HG02642 (cell line): ENCODE measurements at regions not wholly inside any gene's neighbourhood (a gene's known extent, or its start where the extent isn't known, plus 50 kb on each side); places are given as distances from the start of the nearest gene placed in this dataset.
A peak's percentile ranks its signal among the peaks of the same experiment; 100 is the strongest.
"Not testable (repeated sequence)": the region's sequence is repeated elsewhere in the genome, so short reads cannot be mapped to it uniquely, and the experiment has no call there.

ENCODE experiments used
- ATAC-seq: cut with Tn5 transposase; IDR thresholded peaks from one replicate; pipeline ENCODE4 v1.9.1; 2021; ENCODE audit warnings: mild to moderate bottlenecking; ENCODE audit not compliant: unreplicated experiment, poor library complexity

GRCh38 chr6:74597840-74598239, 608.0 kb downstream of the COL12A1 start:
- no peak for ATAC-seq

- ATAC-seq = no peak
These were observed 608.6 kb downstream of the COL12A1 start for GRCh38 chr6:74597266-74597665.

- no peak for ATAC-seq
These were observed 609.3 kb downstream of the COL12A1 start for GRCh38 chr6:74596588-74596987.

GRCh38 chr6:74594350-74594749, 611.5 kb downstream of the COL12A1 start:
- ATAC-seq = not testable (repeated sequence)

- no peak for ATAC-seq
These were observed 617.6 kb downstream of the COL12A1 start for GRCh38 chr6:74588094-74588832.

GRCh38 chr6:74587386-74587785, 618.5 kb downstream of the COL12A1 start:
- no peak for ATAC-seq

- no peak for ATAC-seq
These were observed 620.1 kb downstream of the COL12A1 start for GRCh38 chr6:74585753-74586152.

- ATAC-seq = no peak
These were observed 624.2 kb downstream of the COL12A1 start for GRCh38 chr6:74581681-74582080.

- ATAC-seq = no peak
These were observed 626.1 kb downstream of the COL12A1 start for GRCh38 chr6:74579794-74580193.

- no peak for ATAC-seq
These were observed 626.8 kb downstream of the COL12A1 start for GRCh38 chr6:74579047-74579446.

GRCh38 chr6:74578339-74578738, 627.5 kb downstream of the COL12A1 start:
- peak; percentile 41 for ATAC-seq

- ATAC-seq = peak; percentile 91
These were observed 628.2 kb downstream of the COL12A1 start for GRCh38 chr6:74577619-74578018.

- ATAC-seq = no peak
These were observed 631.1 kb downstream of the COL12A1 start for GRCh38 chr6:74574794-74575193.

GRCh38 chr6:74573613-74574012, 632.2 kb downstream of the COL12A1 start:
- no peak for ATAC-seq

GRCh38 chr6:74570044-74570443, 635.8 kb downstream of the COL12A1 start:
- ATAC-seq = no peak

GRCh38 chr6:74568861-74569260, 637.0 kb downstream of the COL12A1 start:
- ATAC-seq = no peak

GRCh38 chr6:74567923-74568290, 637.9 kb downstream of the COL12A1 start:
- ATAC-seq = not testable (repeated sequence)

GRCh38 chr6:74567281-74567922, 638.5 kb downstream of the COL12A1 start:
- ATAC-seq = no peak

GRCh38 chr6:74557236-74557635, 648.6 kb downstream of the COL12A1 start:
- no peak for ATAC-seq

GRCh38 chr6:74554041-74554440, 651.8 kb downstream of the COL12A1 start:
- no peak for ATAC-seq

- ATAC-seq = no peak
These were observed 654.0 kb downstream of the COL12A1 start for GRCh38 chr6:74551896-74552295.

- no peak for ATAC-seq
These were observed 655.0 kb downstream of the COL12A1 start for GRCh38 chr6:74550821-74551220.
